Memory B cell (primary cell): ENCODE measurements at regions not wholly inside any gene's neighbourhood (a gene's known extent, or its start where the extent isn't known, plus 50 kb on each side); places are given as distances from the start of the nearest gene placed in this dataset.
"Not testable (repeated sequence)": the region's sequence is repeated elsewhere in the genome, so short reads cannot be mapped to it uniquely, and the experiment has no call there.

ENCODE experiments used
- ATAC-seq: fragments of 150-1000 bp; cut with Tn5 transposase; 2 replicates; pipeline ENCODE4 v1.10.0; 2021; ENCODE audit warnings: low read depth, mild to moderate bottlenecking, moderate library complexity
- DNase-seq, 2 donors: peaks; one replicate each; pipeline ENCODE4 v3.0.0; 2022; ENCODE audit warnings: low spot score in 2 of 2
- H3K27ac Mint-ChIP-seq: one replicate; pipeline ENCODE4 v1.8.0; 2022; ENCODE audit warnings: mild to moderate bottlenecking, moderate library complexity, mixed read lengths
- H3K27me3 Mint-ChIP-seq: one replicate; pipeline ENCODE4 v1.8.0; 2022; ENCODE audit warnings: mixed read lengths
- H3K36me3 Mint-ChIP-seq: one replicate; pipeline ENCODE4 v1.8.0; 2022; ENCODE audit warnings: mild to moderate bottlenecking, mixed read lengths
- H3K4me1 Mint-ChIP-seq: one replicate; pipeline ENCODE4 v1.8.0; 2022; ENCODE audit warnings: mixed read lengths
- H3K4me3 Mint-ChIP-seq: one replicate; pipeline ENCODE4 v1.8.0; 2022; ENCODE audit warnings: mild to moderate bottlenecking, moderate library complexity, mixed read lengths
- H3K9me3 Mint-ChIP-seq: one replicate; pipeline ENCODE4 v1.8.0; 2022; ENCODE audit warnings: mixed read lengths

DNA sequence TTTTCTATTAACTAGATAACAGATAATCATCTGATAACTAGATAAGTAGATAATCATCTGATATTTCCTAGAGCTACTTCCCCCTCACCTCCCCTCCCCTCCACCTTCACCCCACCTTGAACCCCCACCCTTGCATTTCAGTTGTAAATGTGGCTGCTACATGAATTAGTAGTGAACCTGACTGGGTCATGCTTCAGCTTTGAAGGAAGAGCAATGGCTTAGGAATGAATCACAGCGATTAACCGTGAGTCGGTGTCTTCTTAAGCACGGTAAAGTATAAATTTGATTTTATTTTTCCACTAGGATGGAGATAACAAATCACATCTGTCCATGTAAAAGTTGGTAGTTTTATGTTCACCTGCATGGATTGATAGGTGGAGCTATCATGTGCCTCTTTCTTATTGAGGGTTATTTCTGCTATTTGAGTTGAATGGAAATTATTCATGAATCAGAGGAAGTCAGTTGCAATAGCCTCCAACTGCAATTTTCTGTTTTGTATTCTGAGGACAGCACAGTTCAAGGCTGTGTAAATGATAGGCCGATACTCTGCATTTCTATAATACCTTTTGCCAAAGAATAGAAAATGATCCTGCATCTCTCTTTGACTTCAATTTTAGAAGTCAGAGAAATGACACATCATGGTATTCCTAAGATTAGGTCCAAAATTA, 235.0 kb downstream of the PTGER3 start:
- no peak for ATAC-seq
- no peaks in the 10 kb centered on the region for H3K4me1 Mint-ChIP-seq
- no peak for DNase-seq
- H3K36me3 Mint-ChIP-seq: no peaks in the 10 kb centered on the region
- peaks cover 2% of the 10 kb centered on the region for H3K9me3 Mint-ChIP-seq
- no peak overlapping the region for H3K4me3 Mint-ChIP-seq
- H3K27ac Mint-ChIP-seq: no peak overlapping the region
- H3K27me3 Mint-ChIP-seq: no peaks in the 10 kb centered on the region

- Mint-ChIP-seq H3K4me1 (no peaks in the 10 kb centered on the region), H3K36me3 (no peaks in the 10 kb centered on the region), H3K9me3 (peaks cover 5% of the 10 kb centered on the region), H3K27me3 (no peaks in the 10 kb centered on the region), H3K27ac (no peak overlapping the region), H3K4me3 (no peak overlapping the region)
- ATAC-seq: no peak
- DNase-seq: no peak
Measured at GRCh38 chr1:70818401-70818800, 229.2 kb downstream of the PTGER3 start.

DNA sequence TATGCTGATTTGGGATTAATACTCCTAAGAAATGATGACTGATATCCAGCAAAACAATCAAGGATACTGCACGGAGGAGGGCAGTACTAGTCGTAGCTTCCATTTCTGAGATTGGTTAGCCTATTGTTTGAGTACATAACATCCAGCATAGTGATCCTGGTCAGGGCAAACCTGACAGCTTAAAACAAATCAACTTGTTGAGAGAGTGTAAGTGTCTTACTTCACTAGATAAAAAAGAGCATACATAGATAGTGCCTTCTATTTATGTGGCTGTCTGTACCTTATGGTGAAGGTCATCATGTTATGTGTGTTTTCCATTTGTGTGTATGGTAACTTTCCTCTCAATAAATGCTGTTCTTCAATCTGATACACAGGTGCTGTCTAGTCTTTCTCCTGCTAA, 228.4 kb downstream of the PTGER3 start:
- H3K9me3 Mint-ChIP-seq: peaks cover 5% of the 10 kb centered on the region
- H3K27me3 Mint-ChIP-seq: no peaks in the 10 kb centered on the region
- H3K4me1 Mint-ChIP-seq: no peaks in the 10 kb centered on the region
- no peak overlapping the region for H3K4me3 Mint-ChIP-seq
- no peaks in the 10 kb centered on the region for H3K36me3 Mint-ChIP-seq
- ATAC-seq (no peak), DNase-seq (no peak)
- H3K27ac Mint-ChIP-seq: no peak overlapping the region

GRCh38 chr1:70819785-70820184, 227.8 kb downstream of the PTGER3 start:
- no peak overlapping the region for H3K4me3 Mint-ChIP-seq
- peaks cover 5% of the 10 kb centered on the region for H3K9me3 Mint-ChIP-seq
- no peak overlapping the region for H3K27ac Mint-ChIP-seq
- ATAC-seq: no peak
- no peaks in the 10 kb centered on the region for H3K36me3 Mint-ChIP-seq
- H3K4me1 Mint-ChIP-seq: no peaks in the 10 kb centered on the region
- no peaks in the 10 kb centered on the region for H3K27me3 Mint-ChIP-seq
- DNase-seq: no peak

GRCh38 chr1:70820396-70820795, 227.2 kb downstream of the PTGER3 start:
- Mint-ChIP-seq H3K36me3 (no peaks in the 10 kb centered on the region), H3K27me3 (no peaks in the 10 kb centered on the region), H3K4me1 (no peaks in the 10 kb centered on the region), H3K9me3 (peaks cover 9% of the 10 kb centered on the region), H3K27ac (no peak overlapping the region), H3K4me3 (no peak overlapping the region)
- ATAC-seq: no peak
- no peak for DNase-seq

DNA sequence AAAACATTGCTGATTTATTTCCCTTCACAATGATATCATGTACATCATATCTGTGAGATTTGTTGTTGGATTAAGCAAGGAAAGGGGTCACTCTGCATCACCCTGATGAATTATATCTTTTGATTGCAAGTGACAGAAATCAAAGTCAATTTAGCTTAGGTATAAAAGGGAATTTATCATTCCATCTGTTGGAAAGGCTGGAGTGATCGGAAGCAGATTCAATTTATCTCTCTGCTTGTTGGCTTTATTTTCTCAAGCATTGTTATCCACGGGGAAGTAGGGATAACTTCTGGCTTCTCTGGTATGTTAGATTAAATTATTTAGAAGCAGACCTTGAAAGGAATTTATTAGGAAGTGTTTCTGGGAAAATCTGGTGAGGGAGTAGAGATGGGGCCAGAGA, 226.6 kb downstream of the PTGER3 start:
- Mint-ChIP-seq H3K36me3 (no peaks in the 10 kb centered on the region), H3K27me3 (no peaks in the 10 kb centered on the region), H3K4me1 (no peaks in the 10 kb centered on the region), H3K4me3 (no peak overlapping the region), H3K27ac (no peak overlapping the region), H3K9me3 (peaks cover 9% of the 10 kb centered on the region)
- DNase-seq (no peak), ATAC-seq (no peak)

GRCh38 chr1:70826428-70826827, 221.2 kb downstream of the PTGER3 start:
- Mint-ChIP-seq H3K9me3 (peaks cover 11% of the 10 kb centered on the region), H3K36me3 (no peaks in the 10 kb centered on the region), H3K27me3 (no peaks in the 10 kb centered on the region), H3K4me3 (no peak overlapping the region), H3K4me1 (no peaks in the 10 kb centered on the region), H3K27ac (no peak overlapping the region)
- DNase-seq (no peak), ATAC-seq (no peak)

- DNase-seq (no peak), ATAC-seq (no peak)
- Mint-ChIP-seq H3K27me3 (no peaks in the 10 kb centered on the region), H3K4me3 (no peak overlapping the region), H3K9me3 (peaks cover 10% of the 10 kb centered on the region), H3K36me3 (no peaks in the 10 kb centered on the region), H3K4me1 (no peaks in the 10 kb centered on the region), H3K27ac (no peak overlapping the region)
Measured at GRCh38 chr1:70827030-70827429, 220.6 kb downstream of the PTGER3 start.

GRCh38 chr1:70828177-70828576, 219.4 kb downstream of the PTGER3 start:
- no peaks in the 10 kb centered on the region for H3K27me3 Mint-ChIP-seq

DNA sequence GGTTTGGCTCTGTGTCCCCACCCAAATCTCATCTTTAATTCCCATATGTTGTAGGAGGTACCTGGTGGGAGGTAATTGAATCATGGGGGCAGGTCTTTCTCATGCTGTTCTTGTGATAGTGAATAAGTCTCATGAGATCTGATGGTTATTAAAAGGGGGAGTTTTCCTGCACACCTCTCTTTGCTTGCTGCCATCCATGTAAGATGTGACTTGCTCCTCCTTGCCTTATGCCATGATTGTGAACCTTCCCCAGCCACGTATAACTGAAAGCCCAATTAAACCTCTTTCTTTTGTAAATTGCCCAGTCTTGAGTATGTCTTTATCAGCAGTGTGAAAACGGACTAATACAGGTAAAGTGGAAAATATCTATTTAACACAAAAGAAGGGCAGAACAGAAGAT, 213.3 kb downstream of the PTGER3 start:
- not testable (repeated sequence) for DNase-seq, H3K4me1 Mint-ChIP-seq, ATAC-seq, H3K27ac Mint-ChIP-seq, H3K27me3 Mint-ChIP-seq, H3K36me3 Mint-ChIP-seq, H3K9me3 Mint-ChIP-seq, H3K4me3 Mint-ChIP-seq

More at GRCh38 chr1:70828177-70828576, 219.4 kb downstream of the PTGER3 start:
- ATAC-seq (no peak), DNase-seq (no peak)
- Mint-ChIP-seq H3K4me1 (no peaks in the 10 kb centered on the region), H3K9me3 (peaks cover 8% of the 10 kb centered on the region), H3K4me3 (no peak overlapping the region), H3K27ac (no peak overlapping the region), H3K36me3 (no peaks in the 10 kb centered on the region)

- no peak overlapping the region for H3K27ac Mint-ChIP-seq
- no peak overlapping the region for H3K4me3 Mint-ChIP-seq
- H3K9me3 Mint-ChIP-seq: no peaks in the 10 kb centered on the region
- no peaks in the 10 kb centered on the region for H3K36me3 Mint-ChIP-seq
- H3K27me3 Mint-ChIP-seq: no peaks in the 10 kb centered on the region
- ATAC-seq: no peak
- no peak for DNase-seq
- no peaks in the 10 kb centered on the region for H3K4me1 Mint-ChIP-seq
Measured at GRCh38 chr1:70836456-70836855, 211.2 kb downstream of the PTGER3 start.

DNA sequence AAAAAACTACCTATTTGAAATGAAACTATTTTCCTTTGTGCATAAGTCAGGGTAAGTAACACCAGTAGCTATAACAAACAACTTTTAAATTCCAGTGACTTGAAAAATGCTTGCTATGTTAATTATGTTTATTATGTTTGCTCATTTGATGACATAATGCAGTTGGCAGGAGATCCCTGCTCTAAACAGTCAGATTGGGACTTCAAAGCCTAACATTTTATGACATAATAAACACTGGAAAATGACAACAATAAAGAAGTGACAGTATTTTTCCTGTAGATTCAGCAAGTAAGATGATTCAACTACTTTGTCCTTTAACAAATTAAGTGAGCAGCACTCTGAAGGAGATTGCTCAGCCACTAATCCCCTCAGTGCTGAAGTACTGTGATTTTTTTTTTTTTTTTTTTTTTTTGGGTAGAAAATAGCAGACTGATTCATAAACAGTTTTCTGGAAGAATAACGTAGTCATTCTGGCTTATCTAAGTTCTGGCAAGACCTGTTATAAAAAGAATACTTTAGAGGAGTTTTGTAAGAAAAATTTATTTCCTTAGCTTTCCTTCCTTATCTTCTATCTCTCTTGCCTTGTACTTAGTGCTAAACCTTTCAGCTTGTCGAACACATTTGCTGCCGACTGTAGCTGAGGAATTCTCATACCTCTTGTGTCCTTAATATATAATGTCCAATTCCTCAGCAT, 207.2 kb downstream of the PTGER3 start:
- H3K27ac Mint-ChIP-seq: no peak overlapping the region
- DNase-seq: no peak
- ATAC-seq: no peak
- H3K36me3 Mint-ChIP-seq: no peaks in the 10 kb centered on the region
- H3K9me3 Mint-ChIP-seq: peaks cover 5% of the 10 kb centered on the region
- no peaks in the 10 kb centered on the region for H3K27me3 Mint-ChIP-seq
- no peak overlapping the region for H3K4me3 Mint-ChIP-seq
- no peaks in the 10 kb centered on the region for H3K4me1 Mint-ChIP-seq

DNA sequence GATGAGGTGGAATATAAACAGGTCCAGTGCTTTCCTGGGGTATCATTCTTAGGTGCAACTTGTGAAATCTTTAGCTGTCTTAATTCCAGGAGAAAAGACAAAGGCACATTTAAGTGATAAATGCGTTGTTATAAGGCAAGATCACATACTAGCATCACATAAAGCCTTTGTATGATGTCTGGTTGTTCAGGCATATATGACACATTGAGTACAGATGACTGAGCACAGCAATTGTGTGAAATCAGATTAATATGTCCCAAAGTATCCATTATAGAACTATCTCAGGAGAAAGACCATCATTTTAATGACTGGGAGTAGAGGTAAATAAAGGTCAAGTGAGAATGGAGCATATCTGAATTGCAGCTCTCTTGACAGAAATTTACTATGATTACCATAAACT, 205.1 kb downstream of the PTGER3 start:
- H3K27me3 Mint-ChIP-seq: no peaks in the 10 kb centered on the region
- no peak overlapping the region for H3K4me3 Mint-ChIP-seq
- no peaks in the 10 kb centered on the region for H3K4me1 Mint-ChIP-seq
- no peak overlapping the region for H3K27ac Mint-ChIP-seq
- no peaks in the 10 kb centered on the region for H3K36me3 Mint-ChIP-seq
- DNase-seq (no peak), ATAC-seq (no peak)
- peaks cover 5% of the 10 kb centered on the region for H3K9me3 Mint-ChIP-seq

GRCh38 chr1:70843452-70843851, 204.2 kb downstream of the PTGER3 start:
- no peak overlapping the region for H3K27ac Mint-ChIP-seq
- peaks cover 5% of the 10 kb centered on the region for H3K9me3 Mint-ChIP-seq
- DNase-seq (no peak), ATAC-seq (no peak)
- no peak overlapping the region for H3K4me3 Mint-ChIP-seq
- no peaks in the 10 kb centered on the region for H3K4me1 Mint-ChIP-seq
- no peaks in the 10 kb centered on the region for H3K36me3 Mint-ChIP-seq
- H3K27me3 Mint-ChIP-seq: no peaks in the 10 kb centered on the region

DNA sequence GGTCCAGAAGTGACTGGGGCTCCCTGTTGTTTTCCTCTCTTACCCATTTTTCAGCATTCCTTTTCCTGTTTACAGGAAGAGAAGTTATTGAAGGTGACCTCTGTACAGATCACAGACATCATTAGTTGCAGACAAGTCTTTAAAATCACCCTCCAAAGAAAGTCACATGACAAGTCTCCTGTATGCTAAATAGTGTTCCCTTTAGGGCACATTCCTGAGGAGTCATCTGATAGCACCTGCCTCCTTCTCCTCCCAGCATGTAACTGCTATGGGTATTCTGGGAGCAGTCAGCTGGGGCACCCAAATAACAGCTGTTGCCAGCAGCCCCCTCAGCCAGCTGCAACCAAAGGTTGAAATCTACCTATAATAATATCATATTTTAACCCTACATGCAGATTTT, 200.6 kb downstream of the PTGER3 start:
- Mint-ChIP-seq H3K27me3 (peaks cover 2% of the 10 kb centered on the region), H3K4me3 (no peak overlapping the region), H3K4me1 (no peaks in the 10 kb centered on the region), H3K27ac (no peak overlapping the region), H3K36me3 (no peaks in the 10 kb centered on the region), H3K9me3 (peaks cover 10% of the 10 kb centered on the region)
- ATAC-seq (no peak), DNase-seq (no peak)
